NT2/D1 (cell line): ENCODE measurements at regions not wholly inside any gene's neighbourhood (a gene's known extent, or its start where the extent isn't known, plus 50 kb on each side); places are given as distances from the start of the nearest gene placed in this dataset.

Source experiments
- SUZ12 ChIP-seq: IDR thresholded peaks from 2 replicates; pipeline ENCODE4 v1.6.1; 2011; ENCODE audit not compliant: insufficient read length, insufficient read depth; ENCODE audit errors: extremely low read depth
- YY1 ChIP-seq: IDR thresholded peaks from 2 replicates; pipeline ENCODE4 v1.6.1; 2011; ENCODE audit not compliant: insufficient read length, insufficient read depth
- ZNF274 ChIP-seq: IDR thresholded peaks from 2 replicates; pipeline ENCODE4 v1.6.1; 2011; ENCODE audit warnings: mild to moderate bottlenecking, low read depth, low read length

- TF ChIP-seq ZNF274 (no peak), YY1 (no peak), SUZ12 (no peak)
These were observed 120.1 kb upstream of the CDYL start for GRCh38 chr6:4656106-4656505.
